Glutamatergic neuron (in vitro differentiated cells): ENCODE measurements at regions not wholly inside any gene's neighbourhood (a gene's known extent, or its start where the extent isn't known, plus 50 kb on each side); places are given as distances from the start of the nearest gene placed in this dataset.
"Not testable (repeated sequence)": the region's sequence is repeated elsewhere in the genome, so short reads cannot be mapped to it uniquely, and the experiment has no call there.

Experiments
- DNase-seq: peaks from one replicate; pipeline ENCODE4 v3.0.0; 2022
- H3K27ac Mint-ChIP-seq: one replicate; pipeline ENCODE4 v1.8.0; 2020; ENCODE audit warnings: mild to moderate bottlenecking, mixed read lengths, inconsistent platforms; ENCODE audit not compliant: unreplicated experiment
- H3K27me3 Mint-ChIP-seq: one replicate; pipeline ENCODE4 v1.8.0; 2020; ENCODE audit warnings: mild to moderate bottlenecking, moderate library complexity, mixed read lengths, inconsistent platforms; ENCODE audit not compliant: unreplicated experiment
- H3K36me3 Mint-ChIP-seq: one replicate; pipeline ENCODE4 v1.8.0; 2020; ENCODE audit warnings: mild to moderate bottlenecking, mixed read lengths, inconsistent platforms; ENCODE audit not compliant: unreplicated experiment
- H3K4me1 Mint-ChIP-seq: one replicate; pipeline ENCODE4 v1.8.0; 2020; ENCODE audit warnings: mild to moderate bottlenecking, low read depth, mixed read lengths, inconsistent platforms; ENCODE audit not compliant: unreplicated experiment
- H3K4me3 Mint-ChIP-seq: one replicate; pipeline ENCODE4 v1.8.0; 2020; ENCODE audit warnings: mild to moderate bottlenecking, mixed read lengths, inconsistent platforms; ENCODE audit not compliant: unreplicated experiment
- H3K9me3 Mint-ChIP-seq: one replicate; pipeline ENCODE4 v1.8.0; 2020; ENCODE audit warnings: mild to moderate bottlenecking, moderate library complexity, mixed read lengths, inconsistent platforms; ENCODE audit not compliant: unreplicated experiment
- CTCF ChIP-seq: fragments of 200-600 bp; sonication (generic); IDR thresholded peaks from one replicate; pipeline ENCODE4 v1.5.0; 2021; ENCODE audit not compliant: partially characterized antibody, unreplicated experiment

GRCh38 chr2:42999391-42999841, 207.0 kb upstream of the HAAO start:
- no peak overlapping the region for H3K27ac Mint-ChIP-seq
- no peaks in the 10 kb centered on the region for H3K9me3 Mint-ChIP-seq

GRCh38 chr2:42998721-42999120, 206.3 kb upstream of the HAAO start:
- Mint-ChIP-seq H3K9me3 (no peaks in the 10 kb centered on the region), H3K4me1 (no peaks in the 10 kb centered on the region), H3K27me3 (no peaks in the 10 kb centered on the region), H3K27ac (no peak overlapping the region), H3K36me3 (no peaks in the 10 kb centered on the region), H3K4me3 (no peak overlapping the region)
- DNase-seq, result no peak
- no peak for TF ChIP-seq CTCF

More at GRCh38 chr2:42999391-42999841, 207.0 kb upstream of the HAAO start:
- Mint-ChIP-seq H3K4me3 (no peak overlapping the region), H3K4me1 (no peaks in the 10 kb centered on the region), H3K27me3 (no peaks in the 10 kb centered on the region), H3K36me3 (no peaks in the 10 kb centered on the region)
- no peak for DNase-seq
- no peak for TF ChIP-seq CTCF

GRCh38 chr2:42996528-42996927, 204.1 kb upstream of the HAAO start:
- Mint-ChIP-seq H3K27me3 (no peaks in the 10 kb centered on the region), H3K4me3 (no peak overlapping the region)
- no peak for TF ChIP-seq CTCF

GRCh38 chr2:42995752-42996422, 203.5 kb upstream of the HAAO start:
- TF ChIP-seq CTCF, result no peak
- Mint-ChIP-seq H3K4me1 (no peaks in the 10 kb centered on the region), H3K9me3 (no peaks in the 10 kb centered on the region), H3K27ac (no peak overlapping the region), H3K36me3 (no peaks in the 10 kb centered on the region), H3K27me3 (no peaks in the 10 kb centered on the region), H3K4me3 (no peak overlapping the region)
- DNase-seq, result no peak

More at GRCh38 chr2:42996528-42996927, 204.1 kb upstream of the HAAO start:
- no peaks in the 10 kb centered on the region for H3K9me3 Mint-ChIP-seq
- no peaks in the 10 kb centered on the region for H3K36me3 Mint-ChIP-seq
- H3K4me1 Mint-ChIP-seq, result no peaks in the 10 kb centered on the region
- H3K27ac Mint-ChIP-seq, result no peak overlapping the region
- DNase-seq, result no peak

GRCh38 chr2:42989283-42990081, 197.1 kb upstream of the HAAO start:
- H3K36me3 Mint-ChIP-seq, DNase-seq, H3K4me1 Mint-ChIP-seq, H3K27ac Mint-ChIP-seq, H3K9me3 Mint-ChIP-seq, H3K27me3 Mint-ChIP-seq, H3K4me3 Mint-ChIP-seq: not testable (repeated sequence)

GRCh38 chr2:42988055-42988454, 195.7 kb upstream of the HAAO start:
- H3K27ac Mint-ChIP-seq, DNase-seq, H3K36me3 Mint-ChIP-seq, H3K27me3 Mint-ChIP-seq, H3K4me3 Mint-ChIP-seq, H3K4me1 Mint-ChIP-seq, H3K9me3 Mint-ChIP-seq: not testable (repeated sequence)
